Fibroblast of skin of left quadriceps (primary cell): ENCODE measurements at regions not wholly inside any gene's neighbourhood (a gene's known extent, or its start where the extent isn't known, plus 50 kb on each side); places are given as distances from the start of the nearest gene placed in this dataset.

ENCODE experiments used
- DNase-seq, 2 experiments: peaks; one replicate each; pipeline ENCODE4 v3.0.0-alpha.2; 2013; ENCODE audit warnings: low read depth in 2 of 2

- no peak for DNase-seq
Measured at GRCh38 chr10:21173802-21174714, 276.9 kb upstream of the NEBL start.

GRCh38 chr10:21172930-21173801 is 276.1 kb upstream of the NEBL start:
- DNase-seq, result no peak

- DNase-seq, result no peak
Measured at GRCh38 chr10:21172542-21172929, 275.4 kb upstream of the NEBL start.

GRCh38 chr10:21171936-21172541 is 274.9 kb upstream of the NEBL start:
- DNase-seq, result no peak

- no peak for DNase-seq
Measured at GRCh38 chr10:21171197-21171935, 274.3 kb upstream of the NEBL start.

- no peak for DNase-seq
Measured at GRCh38 chr10:21170216-21170615, 273.1 kb upstream of the NEBL start.

- DNase-seq, result no peak
Measured at GRCh38 chr10:21169271-21169670, 272.2 kb upstream of the NEBL start.

- no peak for DNase-seq
Measured at GRCh38 chr10:21167288-21168010, 270.3 kb upstream of the NEBL start.

GRCh38 chr10:21166557-21167287 is 269.6 kb upstream of the NEBL start:
- no peak for DNase-seq

- DNase-seq, result no peak
Measured at GRCh38 chr10:21165489-21165888, 268.4 kb upstream of the NEBL start.

- DNase-seq, result no peak
Measured at GRCh38 chr10:21164687-21165086, 267.6 kb upstream of the NEBL start.

- no peak for DNase-seq
Measured at GRCh38 chr10:21162948-21163347, 265.8 kb upstream of the NEBL start.

- no peak for DNase-seq
Measured at GRCh38 chr10:21161647-21162046, 264.5 kb upstream of the NEBL start.

GRCh38 chr10:21161090-21161625 is 264.0 kb upstream of the NEBL start:
- DNase-seq, result no peak

GRCh38 chr10:21160116-21160515 is 263.0 kb upstream of the NEBL start:
- no peak for DNase-seq

GRCh38 chr10:21159669-21160068 is 262.6 kb upstream of the NEBL start:
- DNase-seq, result no peak

GRCh38 chr10:21158301-21158700 is 261.2 kb upstream of the NEBL start:
- no peak for DNase-seq

- no peak for DNase-seq
Measured at GRCh38 chr10:21157664-21158063, 260.6 kb upstream of the NEBL start.

- no peak for DNase-seq
Measured at GRCh38 chr10:21150166-21150565, 253.1 kb upstream of the NEBL start.

- no peak for DNase-seq
Measured at GRCh38 chr10:21146436-21146789, 249.3 kb upstream of the NEBL start.
